ENCODE measurements at regions not wholly inside any gene's neighbourhood (a gene's known extent, or its start where the extent isn't known, plus 50 kb on each side); places are given as distances from the start of the nearest gene placed in this dataset.

DNA sequence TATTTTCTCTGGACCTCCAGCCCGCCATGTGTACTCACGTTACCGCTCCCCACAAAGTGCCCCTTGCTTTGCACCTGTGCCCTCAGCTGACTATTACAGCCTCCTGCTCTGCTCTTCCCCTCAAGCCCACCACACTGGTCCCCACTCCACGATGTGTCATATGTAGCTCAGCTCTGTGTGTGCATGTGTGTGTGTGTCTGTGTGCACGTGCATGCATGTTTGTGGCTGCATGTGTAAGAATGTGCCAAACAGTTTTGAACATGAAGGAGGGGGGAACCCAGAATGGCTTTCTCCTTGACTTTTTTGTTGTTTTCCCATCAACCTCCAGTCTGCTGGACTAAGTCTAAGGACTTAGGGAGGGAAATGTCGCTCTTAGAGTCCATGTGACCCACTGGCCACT is 54.8 kb upstream of the BTRC start:
- no peak for DNase-seq (ENCODE audit: low read depth in 2 of 2)

DNA sequence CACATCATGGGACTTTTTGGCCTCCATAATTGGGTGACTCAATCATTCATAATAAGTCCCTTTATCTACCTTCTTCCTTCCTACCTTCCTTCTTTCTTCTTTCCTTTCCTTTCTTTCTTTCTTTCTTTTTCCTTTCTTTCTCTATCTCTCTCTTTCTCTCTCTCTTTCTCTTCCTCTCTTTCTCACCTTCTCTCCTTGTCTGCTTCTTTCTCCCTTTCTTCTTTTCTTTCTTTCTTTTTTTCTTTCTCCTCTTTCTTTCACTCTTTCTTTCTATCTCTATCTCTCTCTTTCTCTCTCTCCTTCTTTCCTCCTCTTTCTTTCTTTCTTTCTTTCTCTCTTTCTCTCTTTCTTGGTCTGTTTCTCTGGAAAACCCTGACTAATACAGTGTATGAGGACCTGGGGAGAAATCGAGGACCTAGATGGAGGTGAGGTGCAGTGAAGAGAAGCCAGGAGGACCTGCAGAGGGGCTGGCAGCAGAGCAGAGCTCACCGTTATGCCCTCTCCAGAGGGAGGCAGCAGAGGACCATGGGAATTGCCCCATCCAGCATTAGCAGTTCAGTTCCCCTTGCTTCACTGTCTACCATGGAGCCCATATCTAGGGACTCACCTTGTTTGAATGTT is 52.7 kb upstream of the BTRC start:
- peak; percentile 16 to 34 for DNase-seq (ENCODE audit: low read depth in 2 of 2)

DNA sequence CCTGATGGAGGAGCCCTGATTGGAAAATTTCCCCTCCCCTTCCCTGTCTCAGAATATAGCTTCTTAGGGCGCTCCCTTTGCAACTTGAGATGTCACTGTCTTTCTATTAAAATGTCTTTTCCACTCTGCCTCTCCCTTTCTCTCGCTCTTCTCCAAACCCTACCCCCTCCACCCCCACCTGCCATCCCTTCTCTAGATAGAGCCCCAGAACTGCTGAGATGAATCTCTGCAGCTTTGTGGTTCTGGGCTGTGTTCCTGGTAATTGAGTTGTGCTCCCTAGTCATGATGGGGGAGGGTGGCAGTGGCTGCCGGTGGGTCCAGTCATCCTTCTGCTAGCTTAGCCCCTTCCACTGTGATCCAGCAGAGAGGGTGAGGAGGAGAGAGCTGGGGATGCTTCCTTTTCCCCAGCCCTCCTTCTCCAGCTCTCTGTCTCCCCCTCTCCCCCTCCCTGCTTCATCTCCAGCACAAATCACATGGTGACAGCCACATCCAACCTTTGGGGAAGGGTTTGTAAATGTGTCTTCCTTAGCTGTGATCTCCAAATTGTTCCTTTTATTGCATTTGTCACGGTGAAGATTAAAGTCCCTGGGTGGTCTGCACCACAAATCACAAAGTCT is 50.8 kb upstream of the BTRC start:
- DNase-seq (ENCODE audit: low read depth in 2 of 2), result no peak

All from stimulated activated CD8-positive, alpha-beta memory T cell treated with anti-CD3 and anti-CD28 coated beads, Interleukin-2, amount 100 ng/mL, for 48 hours (primary cell).